ENCODE measurements at regions not wholly inside any gene's neighbourhood (a gene's known extent, or its start where the extent isn't known, plus 50 kb on each side); places are given as distances from the start of the nearest gene placed in this dataset.

- no peak overlapping the region for H3K4me3 ChIP-seq
- 4% methylated on average over 2 of the region's 2 CpGs for WGBS (ENCODE audit: missing lambda C conversion rate)
- H3K9me3 ChIP-seq: no peaks in the 10 kb centered on the region
- FAIRE-seq (no peak), DNase-seq (ENCODE audit: low read depth in 1 of 2, low spot score in 1 of 2) (no peak), ATAC-seq (no peak)
- CTCF ChIA-PET: interaction anchor here (0.9 kb wide), 1 partner anchor 404 kb away, joined by 3 read pairs; no protein-coding TSS in a partner anchor
- H3K27ac ChIP-seq: no peak overlapping the region
- H3K4me1 ChIP-seq: no peaks in the 10 kb centered on the region
- TF ChIP-seq JUNB (IDR thresholded peaks at IDR 0.05): no peak
- TF ChIP-seq RCOR1 (IDR thresholded peaks at IDR 0.05; ENCODE audit: low read depth, low read length): no peak
- POLR2A ChIA-PET: no interaction called here
- no peak overlapping the region for H3K4me2 ChIP-seq
These were observed 117.5 kb upstream of the SEMA6D start for GRCh38 chr15:47599806-47600205.

GRCh38 chr15:47602121-47602520 is 115.2 kb upstream of the SEMA6D start:
- no peaks in the 10 kb centered on the region for H3K9me3 ChIP-seq
- H3K4me3 ChIP-seq: no peak overlapping the region
- H3K4me2 ChIP-seq: no peak overlapping the region
- DNase-seq (ENCODE audit: low read depth in 1 of 2, low spot score in 1 of 2) (no peak), FAIRE-seq (no peak), ATAC-seq (no peak)
- H3K4me1 ChIP-seq: no peaks in the 10 kb centered on the region
- WGBS (ENCODE audit: missing lambda C conversion rate): 80% methylated on average over 1 of the region's 1 CpG
- POLR2A ChIA-PET: no interaction called here
- H3K27ac ChIP-seq: no peak overlapping the region
- CTCF ChIA-PET: no interaction called here
- TF ChIP-seq CHD2 (IDR thresholded peaks at IDR 0.05; ENCODE audit: low read length, partially characterized antibody) (no peak), FOSB (CRISPR knock-in tag; IDR thresholded peaks at IDR 0.05) (no peak), NR3C1 (IDR thresholded peaks at IDR 0.05) (no peak), ZSCAN20 (CRISPR knock-in tag; IDR thresholded peaks at IDR 0.05) (no peak), CBX8 (IDR thresholded peaks at IDR 0.05) (no peak), EP300 (IDR thresholded peaks at IDR 0.05) (no peak), KDM1A (IDR thresholded peaks at IDR 0.05; ENCODE audit: low read depth) (no peak), GATA3 (IDR thresholded peaks at IDR 0.05; ENCODE audit: borderline replicate concordance) (no peak), KDM5A (IDR thresholded peaks at IDR 0.05) (no peak), RAD21 (conservative IDR thresholded peaks at IDR 0.05 in 1 of 2, IDR thresholded peaks at IDR 0.05 in 1 of 2) (no peak), ESRRA (IDR thresholded peaks at IDR 0.05; ENCODE audit: borderline replicate concordance, low read length) (no peak), MAX (IDR thresholded peaks at IDR 0.05) (no peak), E2F6 (IDR thresholded peaks at IDR 0.05; ENCODE audit: borderline replicate concordance, low read depth) (no peak)
- TF ChIP-seq, protein P1, sequence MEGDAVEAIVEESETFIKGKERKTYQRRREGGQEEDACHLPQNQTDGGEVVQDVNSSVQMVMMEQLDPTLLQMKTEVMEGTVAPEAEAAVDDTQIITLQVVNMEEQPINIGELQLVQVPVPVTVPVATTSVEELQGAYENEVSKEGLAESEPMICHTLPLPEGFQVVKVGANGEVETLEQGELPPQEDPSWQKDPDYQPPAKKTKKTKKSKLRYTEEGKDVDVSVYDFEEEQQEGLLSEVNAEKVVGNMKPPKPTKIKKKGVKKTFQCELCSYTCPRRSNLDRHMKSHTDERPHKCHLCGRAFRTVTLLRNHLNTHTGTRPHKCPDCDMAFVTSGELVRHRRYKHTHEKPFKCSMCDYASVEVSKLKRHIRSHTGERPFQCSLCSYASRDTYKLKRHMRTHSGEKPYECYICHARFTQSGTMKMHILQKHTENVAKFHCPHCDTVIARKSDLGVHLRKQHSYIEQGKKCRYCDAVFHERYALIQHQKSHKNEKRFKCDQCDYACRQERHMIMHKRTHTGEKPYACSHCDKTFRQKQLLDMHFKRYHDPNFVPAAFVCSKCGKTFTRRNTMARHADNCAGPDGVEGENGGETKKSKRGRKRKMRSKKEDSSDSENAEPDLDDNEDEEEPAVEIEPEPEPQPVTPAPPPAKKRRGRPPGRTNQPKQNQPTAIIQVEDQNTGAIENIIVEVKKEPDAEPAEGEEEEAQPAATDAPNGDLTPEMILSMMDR (IDR thresholded peaks at IDR 0.05): no peak

- CTCF ChIA-PET: no interaction called here
- POLR2A ChIA-PET: no interaction called here
These were observed 114.3 kb upstream of the SEMA6D start for GRCh38 chr15:47603026-47603425.

DNA sequence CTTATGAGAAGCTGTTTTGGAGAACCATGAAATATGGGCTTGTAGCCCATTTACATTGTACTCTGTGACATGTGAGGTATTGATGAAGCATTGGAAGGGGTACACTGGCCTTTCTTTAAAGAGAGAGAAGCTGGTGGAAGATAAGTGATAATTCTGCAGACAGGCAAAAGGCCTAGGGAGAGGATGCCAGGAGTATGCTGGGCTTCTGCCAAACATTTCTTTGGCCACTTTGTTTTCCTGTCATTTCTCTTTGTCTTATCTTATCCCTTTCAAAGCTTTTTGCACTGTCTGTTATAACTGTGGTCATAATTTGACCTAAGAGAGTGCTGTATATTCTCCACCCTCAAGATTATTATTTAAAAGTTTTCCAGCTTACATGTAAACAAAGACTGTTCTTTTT is 109.6 kb upstream of the SEMA6D start:
- no peak overlapping the region for H3K27ac ChIP-seq
- FAIRE-seq (no peak), DNase-seq (ENCODE audit: low read depth in 1 of 2, low spot score in 1 of 2) (no peak), ATAC-seq (no peak)
- H3K4me2 ChIP-seq: no peak overlapping the region
- POLR2A ChIA-PET: no interaction called here
- CTCF ChIA-PET: no interaction called here
- H3K4me3 ChIP-seq: no peak overlapping the region
- no peaks in the 10 kb centered on the region for H3K4me1 ChIP-seq
- H3K9me3 ChIP-seq: no peaks in the 10 kb centered on the region
- TF ChIP-seq JUNB (IDR thresholded peaks at IDR 0.05) (no peak), BHLHE40 (IDR thresholded peaks at IDR 0.05; ENCODE audit: low read depth, low read length) (no peak), CBX2 (IDR thresholded peaks at IDR 0.05; ENCODE audit: borderline replicate concordance, low read depth) (no peak), FOSL2 (IDR thresholded peaks at IDR 0.05) (no peak), FOSL2 (CRISPR knock-in tag; IDR thresholded peaks at IDR 0.05) (no peak), TFCP2L1 (CRISPR knock-in tag; IDR thresholded peaks at IDR 0.05) (no peak), GATA3 (IDR thresholded peaks at IDR 0.05; ENCODE audit: borderline replicate concordance) (no peak), HOXB13 (CRISPR knock-in tag; IDR thresholded peaks at IDR 0.05; ENCODE audit: low read depth) (no peak), SREBF2 (IDR thresholded peaks at IDR 0.05) (no peak), CEBPB (IDR thresholded peaks at IDR 0.05) (no peak), RAD21 (conservative IDR thresholded peaks at IDR 0.05 in 1 of 2, IDR thresholded peaks at IDR 0.05 in 1 of 2) (no peak), RCOR1 (IDR thresholded peaks at IDR 0.05; ENCODE audit: low read depth, low read length) (no peak), ESRRA (IDR thresholded peaks at IDR 0.05; ENCODE audit: borderline replicate concordance, low read length) (no peak), POLR2A (IDR thresholded peaks at IDR 0.05; ENCODE audit: low read length) (no peak), FOXS1 (CRISPR knock-in tag; IDR thresholded peaks at IDR 0.05) (no peak), SMC3 (IDR thresholded peaks at IDR 0.05) (no peak), KDM5A (IDR thresholded peaks at IDR 0.05) (no peak), EP300 (IDR thresholded peaks at IDR 0.05) (no peak)

More at GRCh38 chr15:47603026-47603425, 114.3 kb upstream of the SEMA6D start:
- Histone ChIP-seq H3K4me2 (no peak overlapping the region), H3K27ac (no peak overlapping the region), H3K4me1 (no peaks in the 10 kb centered on the region), H3K4me3 (no peak overlapping the region), H3K9me3 (no peaks in the 10 kb centered on the region)
- ATAC-seq: no peak
- FAIRE-seq: no peak
- DNase-seq (ENCODE audit: low read depth in 1 of 2, low spot score in 1 of 2): no peak
- WGBS (ENCODE audit: missing lambda C conversion rate): 6% methylated on average over 2 of the region's 2 CpGs
- TF ChIP-seq FOSB (CRISPR knock-in tag; IDR thresholded peaks at IDR 0.05) (no peak), ZNF302 (CRISPR knock-in tag; IDR thresholded peaks at IDR 0.05) (no peak), HEYL (CRISPR knock-in tag; IDR thresholded peaks at IDR 0.05) (no peak), E2F6 (IDR thresholded peaks at IDR 0.05; ENCODE audit: borderline replicate concordance, low read depth) (no peak), CBX8 (IDR thresholded peaks at IDR 0.05) (no peak), TP53 (CRISPR knock-in tag; IDR thresholded peaks at IDR 0.05) (no peak), CHD4 (IDR thresholded peaks at IDR 0.05; ENCODE audit: borderline replicate concordance) (no peak)

Data from A549 (cell line).